K562 (cell line): ENCODE measurements at regions not wholly inside any gene's neighbourhood (a gene's known extent, or its start where the extent isn't known, plus 50 kb on each side); places are given as distances from the start of the nearest gene placed in this dataset.

Experiments used
- ATF1 ChIP-seq, 2 experiments: fragments of 450-650 bp in 1 of 2; IDR thresholded peaks; 2 replicates each; pipeline ENCODE4 v1.6.1; 2016; ENCODE audit warnings: missing compliant biosample characterization in 1 of 2, missing genetic modification characterization in 1 of 2
- CHD4 ChIP-seq: fragments of 200-600 bp; sonication (generic); IDR thresholded peaks from 3 replicates; pipeline ENCODE4 v1.6.1; 2012; ENCODE audit warnings: low read depth, mild to moderate bottlenecking, mixed read lengths, low read length, inconsistent platforms; ENCODE audit not compliant: insufficient read depth, insufficient replicate concordance, poor library complexity, severe bottlenecking
- EZH2 ChIP-seq: IDR thresholded peaks from 2 replicates; pipeline ENCODE4 v1.6.1; 2012; ENCODE audit warnings: low read depth, mild to moderate bottlenecking, inconsistent platforms, low read length, borderline replicate concordance
- GABPA ChIP-seq: fragments of 200-800 bp; sonication (Bioruptor generic); conservative IDR thresholded peaks from 2 replicates; pipeline ENCODE4 v1.6.1; 2016; ENCODE audit warnings: low read depth, missing genetic modification characterization, missing compliant biosample characterization
- GATAD2A ChIP-seq: fragments of 450-650 bp; IDR thresholded peaks from 2 replicates; pipeline ENCODE4 v1.6.1; 2017
- POLR2A ChIP-seq: fragments of 450-650 bp; conservative IDR thresholded peaks from 2 replicates; pipeline ENCODE4 v1.6.1; 2016
- SMARCA4 ChIP-seq: fragments of 450-650 bp; IDR thresholded peaks from 2 replicates; pipeline ENCODE4 v1.6.1; 2016
- ZNF143 ChIP-seq: sonication (generic); formaldehyde crosslinking; IDR thresholded peaks from 2 replicates; pipeline ENCODE4 v1.9.0; 2022; ENCODE audit warnings: mild to moderate bottlenecking, missing genetic modification reagents
- ZNF224 ChIP-seq: sonication (generic); formaldehyde crosslinking; IDR thresholded peaks from 2 replicates; pipeline ENCODE4 v1.8.0; 2022; ENCODE audit warnings: mild to moderate bottlenecking, missing genetic modification reagents
- ZNF263 ChIP-seq: sonication (generic); formaldehyde crosslinking; IDR thresholded peaks from 2 replicates; pipeline ENCODE4 v1.8.0; 2022; ENCODE audit warnings: mild to moderate bottlenecking, missing genetic modification reagents, borderline replicate concordance
- TF ChIP-seq, protein P1 (sequence below): sonication (generic); formaldehyde crosslinking; IDR thresholded peaks from 2 replicates; pipeline ENCODE4 v1.8.0; 2023; ENCODE audit warnings: mild to moderate bottlenecking, missing genetic modification reagents
- TF ChIP-seq, protein P2 (sequence below), 3 experiments: IDR thresholded peaks in 2 of 3; conservative IDR thresholded peaks in 1 of 3; 2 replicates each; pipeline ENCODE4 v1.5.1; 2011 to 2012; ENCODE audit warnings: low read length in 3 of 3, mild to moderate bottlenecking in 3 of 3, control low read depth in 2 of 3, improper control_type of control experiment in 1 of 3, inconsistent platforms in 1 of 3, low read depth in 1 of 3, mixed read lengths in 1 of 3, moderate library complexity in 1 of 3; ENCODE audit not compliant: insufficient read depth in 2 of 3
- TF ChIP-seq, protein P3 (sequence below): fragments of 250-450 bp; sonication (Bioruptor Pico); IDR thresholded peaks from 2 replicates; pipeline ENCODE4 v1.8.0; 2022; ENCODE audit warnings: inconsistent platforms
- TF ChIP-seq, protein P4 (sequence below), 2 experiments: fragments of 450-650 bp in 1 of 2; IDR thresholded peaks; 2 replicates each; pipeline ENCODE4 v1.6.1; 2011 to 2017; ENCODE audit warnings: low read depth in 2 of 2, antibody characterized with exemption in 1 of 2, borderline replicate concordance in 1 of 2, low read length in 1 of 2, mild to moderate bottlenecking in 1 of 2, mixed read lengths in 1 of 2; ENCODE audit not compliant: control insufficient read depth in 1 of 2

DNA sequence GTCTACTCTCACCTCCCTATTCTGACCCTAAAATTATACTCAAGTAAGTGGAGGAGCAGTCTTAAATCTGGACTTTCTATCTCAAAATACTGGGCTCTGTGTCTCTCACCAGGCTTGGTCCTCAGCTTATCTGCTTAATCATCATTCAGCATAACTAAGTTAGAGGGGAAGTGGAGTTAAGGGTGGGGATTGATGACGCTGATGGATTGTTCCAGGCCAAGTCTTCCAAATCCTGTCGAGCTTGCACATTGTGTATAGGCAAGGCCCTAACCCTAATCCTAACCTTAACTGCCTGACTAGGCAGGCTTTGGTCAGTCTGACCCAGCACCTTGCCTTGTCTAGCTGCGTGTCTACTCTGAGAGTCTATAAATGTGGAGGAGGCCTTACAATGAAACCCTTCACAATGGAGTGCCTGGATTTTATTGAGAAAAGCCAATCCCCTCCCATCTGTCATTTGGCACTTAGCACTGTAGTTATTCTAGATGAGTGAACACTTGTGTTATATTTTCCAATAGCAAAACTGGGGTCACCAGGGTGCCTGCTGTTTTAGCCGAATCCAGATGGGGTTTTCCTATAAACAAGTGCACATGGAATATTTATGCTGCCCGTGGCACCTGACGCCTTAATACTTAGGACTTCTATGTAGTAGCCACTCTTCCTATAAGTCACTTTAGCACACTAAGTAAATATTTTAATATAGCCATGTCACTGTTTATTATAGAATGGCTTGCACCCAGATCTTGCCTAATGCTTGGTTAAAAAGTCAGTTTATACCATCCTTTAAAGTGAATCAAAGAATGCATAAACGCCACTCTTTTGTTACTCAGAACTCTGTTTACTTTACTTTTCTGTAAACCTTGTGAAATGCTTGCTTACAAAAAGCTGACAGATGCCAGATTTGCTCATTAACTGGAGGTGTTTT is 193.2 kb upstream of the MYOCD start:
- TF ChIP-seq ZNF143 (CRISPR knock-in tag): no peak
- TF ChIP-seq, protein P1, sequence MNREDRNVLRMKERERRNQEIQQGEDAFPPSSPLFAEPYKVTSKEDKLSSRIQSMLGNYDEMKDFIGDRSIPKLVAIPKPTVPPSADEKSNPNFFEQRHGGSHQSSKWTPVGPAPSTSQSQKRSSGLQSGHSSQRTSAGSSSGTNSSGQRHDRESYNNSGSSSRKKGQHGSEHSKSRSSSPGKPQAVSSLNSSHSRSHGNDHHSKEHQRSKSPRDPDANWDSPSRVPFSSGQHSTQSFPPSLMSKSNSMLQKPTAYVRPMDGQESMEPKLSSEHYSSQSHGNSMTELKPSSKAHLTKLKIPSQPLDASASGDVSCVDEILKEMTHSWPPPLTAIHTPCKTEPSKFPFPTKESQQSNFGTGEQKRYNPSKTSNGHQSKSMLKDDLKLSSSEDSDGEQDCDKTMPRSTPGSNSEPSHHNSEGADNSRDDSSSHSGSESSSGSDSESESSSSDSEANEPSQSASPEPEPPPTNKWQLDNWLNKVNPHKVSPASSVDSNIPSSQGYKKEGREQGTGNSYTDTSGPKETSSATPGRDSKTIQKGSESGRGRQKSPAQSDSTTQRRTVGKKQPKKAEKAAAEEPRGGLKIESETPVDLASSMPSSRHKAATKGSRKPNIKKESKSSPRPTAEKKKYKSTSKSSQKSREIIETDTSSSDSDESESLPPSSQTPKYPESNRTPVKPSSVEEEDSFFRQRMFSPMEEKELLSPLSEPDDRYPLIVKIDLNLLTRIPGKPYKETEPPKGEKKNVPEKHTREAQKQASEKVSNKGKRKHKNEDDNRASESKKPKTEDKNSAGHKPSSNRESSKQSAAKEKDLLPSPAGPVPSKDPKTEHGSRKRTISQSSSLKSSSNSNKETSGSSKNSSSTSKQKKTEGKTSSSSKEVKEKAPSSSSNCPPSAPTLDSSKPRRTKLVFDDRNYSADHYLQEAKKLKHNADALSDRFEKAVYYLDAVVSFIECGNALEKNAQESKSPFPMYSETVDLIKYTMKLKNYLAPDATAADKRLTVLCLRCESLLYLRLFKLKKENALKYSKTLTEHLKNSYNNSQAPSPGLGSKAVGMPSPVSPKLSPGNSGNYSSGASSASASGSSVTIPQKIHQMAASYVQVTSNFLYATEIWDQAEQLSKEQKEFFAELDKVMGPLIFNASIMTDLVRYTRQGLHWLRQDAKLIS (CRISPR knock-in tag): no peak
- no peak for TF ChIP-seq EZH2
- no peak for TF ChIP-seq ZNF224 (CRISPR knock-in tag)
- TF ChIP-seq, protein P2, sequence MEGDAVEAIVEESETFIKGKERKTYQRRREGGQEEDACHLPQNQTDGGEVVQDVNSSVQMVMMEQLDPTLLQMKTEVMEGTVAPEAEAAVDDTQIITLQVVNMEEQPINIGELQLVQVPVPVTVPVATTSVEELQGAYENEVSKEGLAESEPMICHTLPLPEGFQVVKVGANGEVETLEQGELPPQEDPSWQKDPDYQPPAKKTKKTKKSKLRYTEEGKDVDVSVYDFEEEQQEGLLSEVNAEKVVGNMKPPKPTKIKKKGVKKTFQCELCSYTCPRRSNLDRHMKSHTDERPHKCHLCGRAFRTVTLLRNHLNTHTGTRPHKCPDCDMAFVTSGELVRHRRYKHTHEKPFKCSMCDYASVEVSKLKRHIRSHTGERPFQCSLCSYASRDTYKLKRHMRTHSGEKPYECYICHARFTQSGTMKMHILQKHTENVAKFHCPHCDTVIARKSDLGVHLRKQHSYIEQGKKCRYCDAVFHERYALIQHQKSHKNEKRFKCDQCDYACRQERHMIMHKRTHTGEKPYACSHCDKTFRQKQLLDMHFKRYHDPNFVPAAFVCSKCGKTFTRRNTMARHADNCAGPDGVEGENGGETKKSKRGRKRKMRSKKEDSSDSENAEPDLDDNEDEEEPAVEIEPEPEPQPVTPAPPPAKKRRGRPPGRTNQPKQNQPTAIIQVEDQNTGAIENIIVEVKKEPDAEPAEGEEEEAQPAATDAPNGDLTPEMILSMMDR (IDR thresholded peaks at IDR 0.05 in 2 of 3, conservative IDR thresholded peaks at IDR 0.05 in 1 of 3; ENCODE audit: insufficient read depth in 2 of 3, low read depth in 1 of 3, low read length in 3 of 3): no peak
- TF ChIP-seq ZNF263 (CRISPR knock-in tag): no peak
- no peak for TF ChIP-seq ATF1 (CRISPR knock-in tag; IDR thresholded peaks at IDR 0.05)
- TF ChIP-seq ATF1 (tag; IDR thresholded peaks at IDR 0.05): no peak
- no peak for TF ChIP-seq SMARCA4
- TF ChIP-seq POLR2A: no peak
- TF ChIP-seq, protein P3, sequence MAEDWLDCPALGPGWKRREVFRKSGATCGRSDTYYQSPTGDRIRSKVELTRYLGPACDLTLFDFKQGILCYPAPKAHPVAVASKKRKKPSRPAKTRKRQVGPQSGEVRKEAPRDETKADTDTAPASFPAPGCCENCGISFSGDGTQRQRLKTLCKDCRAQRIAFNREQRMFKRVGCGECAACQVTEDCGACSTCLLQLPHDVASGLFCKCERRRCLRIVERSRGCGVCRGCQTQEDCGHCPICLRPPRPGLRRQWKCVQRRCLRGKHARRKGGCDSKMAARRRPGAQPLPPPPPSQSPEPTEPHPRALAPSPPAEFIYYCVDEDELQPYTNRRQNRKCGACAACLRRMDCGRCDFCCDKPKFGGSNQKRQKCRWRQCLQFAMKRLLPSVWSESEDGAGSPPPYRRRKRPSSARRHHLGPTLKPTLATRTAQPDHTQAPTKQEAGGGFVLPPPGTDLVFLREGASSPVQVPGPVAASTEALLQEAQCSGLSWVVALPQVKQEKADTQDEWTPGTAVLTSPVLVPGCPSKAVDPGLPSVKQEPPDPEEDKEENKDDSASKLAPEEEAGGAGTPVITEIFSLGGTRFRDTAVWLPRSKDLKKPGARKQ: no peak
- TF ChIP-seq GABPA (tag): no peak
- no peak for TF ChIP-seq CHD4
- TF ChIP-seq, protein P4, sequence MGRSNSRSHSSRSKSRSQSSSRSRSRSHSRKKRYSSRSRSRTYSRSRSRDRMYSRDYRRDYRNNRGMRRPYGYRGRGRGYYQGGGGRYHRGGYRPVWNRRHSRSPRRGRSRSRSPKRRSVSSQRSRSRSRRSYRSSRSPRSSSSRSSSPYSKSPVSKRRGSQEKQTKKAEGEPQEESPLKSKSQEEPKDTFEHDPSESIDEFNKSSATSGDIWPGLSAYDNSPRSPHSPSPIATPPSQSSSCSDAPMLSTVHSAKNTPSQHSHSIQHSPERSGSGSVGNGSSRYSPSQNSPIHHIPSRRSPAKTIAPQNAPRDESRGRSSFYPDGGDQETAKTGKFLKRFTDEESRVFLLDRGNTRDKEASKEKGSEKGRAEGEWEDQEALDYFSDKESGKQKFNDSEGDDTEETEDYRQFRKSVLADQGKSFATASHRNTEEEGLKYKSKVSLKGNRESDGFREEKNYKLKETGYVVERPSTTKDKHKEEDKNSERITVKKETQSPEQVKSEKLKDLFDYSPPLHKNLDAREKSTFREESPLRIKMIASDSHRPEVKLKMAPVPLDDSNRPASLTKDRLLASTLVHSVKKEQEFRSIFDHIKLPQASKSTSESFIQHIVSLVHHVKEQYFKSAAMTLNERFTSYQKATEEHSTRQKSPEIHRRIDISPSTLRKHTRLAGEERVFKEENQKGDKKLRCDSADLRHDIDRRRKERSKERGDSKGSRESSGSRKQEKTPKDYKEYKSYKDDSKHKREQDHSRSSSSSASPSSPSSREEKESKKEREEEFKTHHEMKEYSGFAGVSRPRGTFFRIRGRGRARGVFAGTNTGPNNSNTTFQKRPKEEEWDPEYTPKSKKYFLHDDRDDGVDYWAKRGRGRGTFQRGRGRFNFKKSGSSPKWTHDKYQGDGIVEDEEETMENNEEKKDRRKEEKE (IDR thresholded peaks at IDR 0.05; ENCODE audit: borderline replicate concordance in 1 of 2, control insufficient read depth in 1 of 2, low read depth in 2 of 2, low read length in 1 of 2): no peak
- no peak for TF ChIP-seq GATAD2A
